ENCODE measurements at regions not wholly inside any gene's neighbourhood (a gene's known extent, or its start where the extent isn't known, plus 50 kb on each side); places are given as distances from the start of the nearest gene placed in this dataset.

- TF ChIP-seq CTCF (conservative IDR thresholded peaks at IDR 0.05 in 1 of 2, IDR thresholded peaks at IDR 0.05 in 1 of 2; ENCODE audit: low read depth in 1 of 2, low read length in 2 of 2): no peak
- TF ChIP-seq EZH2 (IDR thresholded peaks at IDR 0.05; ENCODE audit: low read length, missing control alignments): no peak
These were observed 72.4 kb upstream of the EDNRB start for GRCh38 chr13:77991003-77991402.

Measured in fibroblast of lung (primary cell).